Neural cell (in vitro differentiated cells): ENCODE measurements at regions not wholly inside any gene's neighbourhood (a gene's known extent, or its start where the extent isn't known, plus 50 kb on each side); places are given as distances from the start of the nearest gene placed in this dataset.

ENCODE experiments used
- H2AFZ ChIP-seq: fragments of 200-600, 300-800 bp; sonication (generic), shearing (Covaris generic); 2 replicates; pipeline ENCODE4 v1.6.0; 2014; ENCODE audit warnings: low read depth, mild to moderate bottlenecking, antibody characterized with exemption, low read length, moderate library complexity
- H3F3A ChIP-seq: fragments of 200-600 bp; shearing (Covaris generic); 2 replicates; pipeline ENCODE4 v1.6.1; 2016; ENCODE audit warnings: mild to moderate bottlenecking, moderate library complexity, mixed read lengths, antibody characterized with exemption, low read length; ENCODE audit not compliant: insufficient read depth, poor library complexity, severe bottlenecking
- H3K27ac ChIP-seq: fragments of 200-600, 300-800 bp; sonication (generic), shearing (Covaris generic); 2 replicates; pipeline ENCODE4 v1.5.1; 2014; ENCODE audit warnings: mild to moderate bottlenecking, low read length, moderate library complexity
- H3K27me3 ChIP-seq: fragments of 300-800, 200-600 bp; sonication (generic), shearing (Covaris generic); 2 replicates; pipeline ENCODE4 v1.6.0; 2014; ENCODE audit warnings: mild to moderate bottlenecking, low read depth, low read length, moderate library complexity; ENCODE audit not compliant: insufficient read depth
- H3K36me3 ChIP-seq: fragments of 300-800, 200-600 bp; sonication (generic), shearing (Covaris generic); 2 replicates; pipeline ENCODE4 v1.5.1; 2014; ENCODE audit warnings: mild to moderate bottlenecking, antibody characterized with exemption, low read length, moderate library complexity; ENCODE audit not compliant: insufficient read depth
- H3K4me2 ChIP-seq: fragments of 300-800, 200-600 bp; sonication (generic), shearing (Covaris generic); 2 replicates; pipeline ENCODE4 v1.6.0; 2014; ENCODE audit warnings: mild to moderate bottlenecking, low read length
- H3K4me3 ChIP-seq: fragments of 300-800, 200-600 bp; sonication (generic), shearing (Covaris generic); 2 replicates; pipeline ENCODE4 v1.5.1; 2014; ENCODE audit warnings: mild to moderate bottlenecking, low read length, moderate library complexity
- H3K79me2 ChIP-seq: fragments of 200-600 bp; shearing (Covaris generic); replicated peaks from 2 replicates; pipeline ENCODE4 v1.6.0; 2014; ENCODE audit warnings: mild to moderate bottlenecking, low read length, moderate library complexity; ENCODE audit not compliant: insufficient read depth
- H3K9ac ChIP-seq: fragments of 300-800, 200-600 bp; sonication (generic), shearing (Covaris generic); 2 replicates; pipeline ENCODE4 v1.6.1; 2016; ENCODE audit warnings: mild to moderate bottlenecking, low read length, mixed read lengths
- H3K9me2 ChIP-seq: fragments of 200-600 bp; shearing (Covaris generic); 2 replicates; pipeline ENCODE4 v1.6.1; 2016; ENCODE audit warnings: mild to moderate bottlenecking, low read length, mixed read lengths; ENCODE audit not compliant: insufficient read depth
- H3K9me3 ChIP-seq: fragments of 200-600, 300-800 bp; sonication (generic), shearing (Covaris generic); 2 replicates; pipeline ENCODE4 v1.6.1; 2016; ENCODE audit warnings: mild to moderate bottlenecking, mixed run types, low read length, moderate library complexity, mixed read lengths
- H4K20me1 ChIP-seq: fragments of 200-600 bp; shearing (Covaris generic); 2 replicates; pipeline ENCODE4 v1.6.1; 2016; ENCODE audit warnings: mild to moderate bottlenecking, mixed run types; ENCODE audit not compliant: insufficient read depth
- EP300 ChIP-seq: fragments of 450-650 bp; conservative IDR thresholded peaks from 2 replicates; pipeline ENCODE4 v1.6.1; 2014; ENCODE audit warnings: antibody characterized with exemption, mild to moderate bottlenecking, moderate library complexity; ENCODE audit not compliant: poor library complexity, severe bottlenecking
- EZH2 ChIP-seq: fragments of 200-600, 300-800 bp; shearing (Covaris generic), sonication (generic); IDR thresholded peaks from 2 replicates; pipeline ENCODE4 v1.6.1; 2014; ENCODE audit warnings: antibody characterized with exemption, low read length, borderline replicate concordance, mild to moderate bottlenecking; ENCODE audit not compliant: insufficient read depth, poor library complexity, severe bottlenecking
- MXI1 ChIP-seq: fragments of 450-650 bp; conservative IDR thresholded peaks from 2 replicates; pipeline ENCODE4 v1.6.1; 2014; ENCODE audit warnings: antibody characterized with exemption, mild to moderate bottlenecking; ENCODE audit not compliant: poor library complexity, severe bottlenecking
- TF ChIP-seq, protein P1 (sequence below): IDR thresholded peaks from 2 replicates; pipeline ENCODE4 v1.6.1; 2012; ENCODE audit warnings: borderline replicate concordance

DNA sequence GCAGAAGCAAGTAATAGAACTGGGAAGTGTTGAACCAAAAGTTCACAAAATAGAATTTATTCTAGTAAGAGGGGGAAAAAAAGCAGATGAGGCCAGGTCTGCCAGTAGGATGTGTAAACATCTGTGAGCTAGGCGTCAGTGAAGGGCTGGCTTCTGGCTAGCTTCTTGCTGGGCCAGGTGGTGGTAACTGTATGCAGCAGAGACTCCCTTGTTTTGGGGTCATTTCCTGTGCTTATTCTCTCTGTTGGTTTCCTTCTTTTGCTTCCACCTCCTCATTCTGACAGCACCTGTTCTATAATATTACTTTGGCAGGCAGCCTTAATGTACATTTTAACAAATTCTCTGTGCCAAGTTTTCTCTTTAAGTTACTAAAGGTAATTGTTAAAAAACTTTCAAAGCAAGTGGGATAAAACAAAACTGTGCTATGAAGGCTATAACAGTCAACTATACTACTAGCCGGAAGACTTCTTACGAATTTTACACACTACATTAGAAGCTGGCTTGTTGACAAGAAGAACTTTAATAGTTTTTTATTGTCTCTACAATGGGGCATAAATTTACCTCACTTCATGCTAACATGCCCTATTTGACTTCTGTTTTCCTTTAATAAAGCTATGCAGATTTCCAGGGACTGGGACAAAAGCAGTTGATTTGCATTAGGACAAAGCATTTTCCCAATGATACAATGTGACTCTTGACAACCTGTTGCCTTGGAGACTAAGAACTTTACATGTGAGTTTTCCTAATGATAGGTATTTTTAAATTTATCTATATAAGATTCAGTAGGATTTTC, 318.8 kb upstream of the NAALADL2 start:
- H3K9ac ChIP-seq = no peak overlapping the region
- no peak overlapping the region for H3K27ac ChIP-seq
- H3K79me2 ChIP-seq = no peaks in the 10 kb centered on the region
- no peak overlapping the region for H3K4me2 ChIP-seq
- H3F3A ChIP-seq = no peaks in the 10 kb centered on the region
- TF ChIP-seq, protein P1, sequence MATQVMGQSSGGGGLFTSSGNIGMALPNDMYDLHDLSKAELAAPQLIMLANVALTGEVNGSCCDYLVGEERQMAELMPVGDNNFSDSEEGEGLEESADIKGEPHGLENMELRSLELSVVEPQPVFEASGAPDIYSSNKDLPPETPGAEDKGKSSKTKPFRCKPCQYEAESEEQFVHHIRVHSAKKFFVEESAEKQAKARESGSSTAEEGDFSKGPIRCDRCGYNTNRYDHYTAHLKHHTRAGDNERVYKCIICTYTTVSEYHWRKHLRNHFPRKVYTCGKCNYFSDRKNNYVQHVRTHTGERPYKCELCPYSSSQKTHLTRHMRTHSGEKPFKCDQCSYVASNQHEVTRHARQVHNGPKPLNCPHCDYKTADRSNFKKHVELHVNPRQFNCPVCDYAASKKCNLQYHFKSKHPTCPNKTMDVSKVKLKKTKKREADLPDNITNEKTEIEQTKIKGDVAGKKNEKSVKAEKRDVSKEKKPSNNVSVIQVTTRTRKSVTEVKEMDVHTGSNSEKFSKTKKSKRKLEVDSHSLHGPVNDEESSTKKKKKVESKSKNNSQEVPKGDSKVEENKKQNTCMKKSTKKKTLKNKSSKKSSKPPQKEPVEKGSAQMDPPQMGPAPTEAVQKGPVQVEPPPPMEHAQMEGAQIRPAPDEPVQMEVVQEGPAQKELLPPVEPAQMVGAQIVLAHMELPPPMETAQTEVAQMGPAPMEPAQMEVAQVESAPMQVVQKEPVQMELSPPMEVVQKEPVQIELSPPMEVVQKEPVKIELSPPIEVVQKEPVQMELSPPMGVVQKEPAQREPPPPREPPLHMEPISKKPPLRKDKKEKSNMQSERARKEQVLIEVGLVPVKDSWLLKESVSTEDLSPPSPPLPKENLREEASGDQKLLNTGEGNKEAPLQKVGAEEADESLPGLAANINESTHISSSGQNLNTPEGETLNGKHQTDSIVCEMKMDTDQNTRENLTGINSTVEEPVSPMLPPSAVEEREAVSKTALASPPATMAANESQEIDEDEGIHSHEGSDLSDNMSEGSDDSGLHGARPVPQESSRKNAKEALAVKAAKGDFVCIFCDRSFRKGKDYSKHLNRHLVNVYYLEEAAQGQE = no peak
- TF ChIP-seq EZH2 = no peak
- H3K9me3 ChIP-seq = no peaks in the 10 kb centered on the region
- H3K9me2 ChIP-seq = no peaks in the 10 kb centered on the region
- H4K20me1 ChIP-seq = no peaks in the 10 kb centered on the region
- no peak overlapping the region for H3K4me3 ChIP-seq
- H2AFZ ChIP-seq = no peak overlapping the region
- H3K36me3 ChIP-seq = no peaks in the 10 kb centered on the region
- no peaks in the 10 kb centered on the region for H3K27me3 ChIP-seq

DNA sequence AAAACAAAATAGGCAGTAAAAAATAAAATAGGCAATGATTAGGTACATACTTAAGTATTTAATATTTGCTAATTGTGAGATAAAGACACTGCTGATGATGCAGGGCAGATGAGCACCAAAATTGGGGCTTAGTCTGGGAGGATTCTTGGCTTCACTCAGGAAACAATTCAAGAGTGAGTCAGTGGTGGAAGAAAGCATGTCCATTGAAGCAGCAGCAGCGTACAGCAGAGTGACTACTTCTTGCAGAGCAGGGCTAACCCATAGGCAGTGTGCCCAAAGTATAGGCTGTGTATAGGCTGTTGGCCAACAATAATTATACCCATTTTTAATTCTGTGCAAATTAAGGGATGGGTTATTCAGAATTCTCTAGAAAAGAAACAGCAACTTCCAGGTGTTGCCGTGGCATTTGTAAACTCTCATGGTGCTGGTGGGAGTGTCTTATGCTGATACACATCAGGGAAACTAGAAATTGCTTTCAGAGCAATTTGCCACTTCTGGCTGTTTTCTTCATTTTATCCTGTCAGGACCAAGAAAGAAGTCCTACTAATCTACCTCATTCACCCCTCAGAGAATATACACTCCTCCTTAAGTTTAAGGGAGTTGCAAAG, 317.3 kb upstream of the NAALADL2 start:
- Histone ChIP-seq H3K79me2 (no peaks in the 10 kb centered on the region), H3K27ac (no peak overlapping the region), H2AFZ (no peak overlapping the region), H4K20me1 (no peaks in the 10 kb centered on the region), H3K9me2 (no peaks in the 10 kb centered on the region), H3K9me3 (no peaks in the 10 kb centered on the region), H3K4me3 (no peak overlapping the region), H3F3A (no peaks in the 10 kb centered on the region), H3K4me2 (no peak overlapping the region), H3K9ac (no peak overlapping the region), H3K36me3 (no peaks in the 10 kb centered on the region), H3K27me3 (no peaks in the 10 kb centered on the region)
- TF ChIP-seq EP300 (no peak), MXI1 (no peak)
- TF ChIP-seq, protein P1 = no peak
